Uterus (tissue), 3 donors: ENCODE measurements at regions not wholly inside any gene's neighbourhood (a gene's known extent, or its start where the extent isn't known, plus 50 kb on each side); places are given as distances from the start of the nearest gene placed in this dataset.

Experiments
- DNase-seq, 2 donors: peaks; one replicate each; pipeline ENCODE4 v3.0.0-alpha.2; 2019 to 2020
- H3K27ac ChIP-seq, 2 donors: fragments of 200-600 bp; sonication (generic); 1 replicate in 1 of 2; 2 replicates in 1 of 2; pipeline ENCODE4 v1.5.1; 2016 to 2018
- H3K27me3 ChIP-seq, 2 donors: fragments of 200-600 bp; sonication (generic); one replicate each; pipeline ENCODE4 v1.5.1; 2018 to 2019; ENCODE audit warnings: control low read depth in 1 of 2
- H3K36me3 ChIP-seq, 2 donors: fragments of 200-600 bp; sonication (generic); one replicate each; pipeline ENCODE4 v1.5.1; 2019; ENCODE audit warnings: control low read depth in 1 of 2
- H3K4me1 ChIP-seq, 2 donors: fragments of 200-600 bp; sonication (generic); one replicate each; pipeline ENCODE4 v1.5.1; 2018 to 2019; ENCODE audit warnings: control low read depth in 1 of 2
- H3K4me3 ChIP-seq, 2 donors: fragments of 200-600 bp; sonication (generic); 1 replicate in 1 of 2; 2 replicates in 1 of 2; pipeline ENCODE4 v1.5.1; 2018 to 2019; ENCODE audit warnings: mild to moderate bottlenecking in 1 of 2
- H3K9me3 ChIP-seq, 2 donors: fragments of 200-600 bp; sonication (generic); one replicate each; pipeline ENCODE4 v1.5.1; 2019; ENCODE audit warnings: control low read depth in 1 of 2
- CTCF ChIP-seq, 4 experiments: fragments of 200-600 bp in 2 of 4; fragments of 450-650 bp in 2 of 4; sonication (generic) in 2 of 4; IDR thresholded peaks; one replicate each; pipeline ENCODE4 v1.5.1; 2016 to 2019; ENCODE audit warnings: antibody characterized with exemption in 4 of 4, mild to moderate bottlenecking in 2 of 4, moderate library complexity in 1 of 4
- POLR2A ChIP-seq, 2 donors: fragments of 450-650 bp; IDR thresholded peaks; one replicate each; pipeline ENCODE4 v1.6.1; 2016; ENCODE audit warnings: antibody characterized with exemption in 2 of 2, mild to moderate bottlenecking in 1 of 2, moderate library complexity in 1 of 2
- intact Hi-C: fragments of 100-400 bp; cut with DNase I; formaldehyde crosslinking; loops from one replicate; pipeline ENCODE4 v1.15.1; 2023; ENCODE audit warnings: low total_unique reads
- donor health status: DM: yes; HTN: yes; CAD: no.

- H3K27me3 ChIP-seq = no peaks in the 10 kb centered on the region
- TF ChIP-seq POLR2A (IDR thresholded peaks at IDR 0.05) (no peak), CTCF (IDR thresholded peaks at IDR 0.05) (no peak)
- H3K27ac ChIP-seq = no peak overlapping the region
- intact Hi-C loops = no loop called here
- no peaks in the 10 kb centered on the region for H3K36me3 ChIP-seq
- H3K9me3 ChIP-seq = no peaks in the 10 kb centered on the region
- H3K4me1 ChIP-seq = no peaks in the 10 kb centered on the region
- DNase-seq = no peak
- no peak overlapping the region for H3K4me3 ChIP-seq
Measured at GRCh38 chr14:81729622-81730021, 196.0 kb upstream of the SEL1L start.

- no peak for DNase-seq
- Histone ChIP-seq H3K27ac (no peak overlapping the region), H3K4me1 (no peaks in the 10 kb centered on the region), H3K4me3 (no peak overlapping the region), H3K9me3 (no peaks in the 10 kb centered on the region), H3K27me3 (no peaks in the 10 kb centered on the region), H3K36me3 (no peaks in the 10 kb centered on the region)
- intact Hi-C loops = no loop called here
- TF ChIP-seq CTCF (IDR thresholded peaks at IDR 0.05) (no peak), POLR2A (IDR thresholded peaks at IDR 0.05) (no peak)
Measured at GRCh38 chr14:81737938-81738337, 204.3 kb upstream of the SEL1L start.

- intact Hi-C loops = no loop called here
Measured at GRCh38 chr14:81738946-81739659, 205.4 kb upstream of the SEL1L start.

GRCh38 chr14:81743605-81744004 is 210.0 kb upstream of the SEL1L start:
- no peak for DNase-seq
- TF ChIP-seq CTCF (IDR thresholded peaks at IDR 0.05) = no peak
- Histone ChIP-seq H3K27ac (no peak overlapping the region), H3K36me3 (no peaks in the 10 kb centered on the region), H3K4me3 (no peak overlapping the region), H3K4me1 (no peaks in the 10 kb centered on the region), H3K9me3 (no peaks in the 10 kb centered on the region), H3K27me3 (no peaks in the 10 kb centered on the region)
- intact Hi-C loops = no loop called here

More at GRCh38 chr14:81738946-81739659, 205.4 kb upstream of the SEL1L start:
- TF ChIP-seq POLR2A (IDR thresholded peaks at IDR 0.05) (no peak), CTCF (IDR thresholded peaks at IDR 0.05) (no peak)
- Histone ChIP-seq H3K36me3 (no peaks in the 10 kb centered on the region), H3K4me3 (no peak overlapping the region), H3K4me1 (no peaks in the 10 kb centered on the region), H3K27ac (no peak overlapping the region), H3K9me3 (no peaks in the 10 kb centered on the region), H3K27me3 (no peaks in the 10 kb centered on the region)
- no peak for DNase-seq

GRCh38 chr14:81751198-81751597 is 217.5 kb upstream of the SEL1L start:
- no peaks in the 10 kb centered on the region for H3K36me3 ChIP-seq

More at GRCh38 chr14:81751198-81751597, 217.5 kb upstream of the SEL1L start:
- Histone ChIP-seq H3K4me1 (no peaks in the 10 kb centered on the region), H3K27me3 (no peaks in the 10 kb centered on the region), H3K27ac (no peak overlapping the region), H3K9me3 (no peaks in the 10 kb centered on the region), H3K4me3 (no peak overlapping the region)
- no peak for DNase-seq
- intact Hi-C loops = no loop called here
- no peak for TF ChIP-seq POLR2A (IDR thresholded peaks at IDR 0.05)
- no peak for TF ChIP-seq CTCF (IDR thresholded peaks at IDR 0.05)
